Muscle of arm (tissue), 1 donor: ENCODE measurements at regions not wholly inside any gene's neighbourhood (a gene's known extent, or its start where the extent isn't known, plus 50 kb on each side); places are given as distances from the start of the nearest gene placed in this dataset.

Experiments
- DNase-seq: peaks from one replicate; pipeline ENCODE4 v3.0.0-alpha.2; 2013

DNA sequence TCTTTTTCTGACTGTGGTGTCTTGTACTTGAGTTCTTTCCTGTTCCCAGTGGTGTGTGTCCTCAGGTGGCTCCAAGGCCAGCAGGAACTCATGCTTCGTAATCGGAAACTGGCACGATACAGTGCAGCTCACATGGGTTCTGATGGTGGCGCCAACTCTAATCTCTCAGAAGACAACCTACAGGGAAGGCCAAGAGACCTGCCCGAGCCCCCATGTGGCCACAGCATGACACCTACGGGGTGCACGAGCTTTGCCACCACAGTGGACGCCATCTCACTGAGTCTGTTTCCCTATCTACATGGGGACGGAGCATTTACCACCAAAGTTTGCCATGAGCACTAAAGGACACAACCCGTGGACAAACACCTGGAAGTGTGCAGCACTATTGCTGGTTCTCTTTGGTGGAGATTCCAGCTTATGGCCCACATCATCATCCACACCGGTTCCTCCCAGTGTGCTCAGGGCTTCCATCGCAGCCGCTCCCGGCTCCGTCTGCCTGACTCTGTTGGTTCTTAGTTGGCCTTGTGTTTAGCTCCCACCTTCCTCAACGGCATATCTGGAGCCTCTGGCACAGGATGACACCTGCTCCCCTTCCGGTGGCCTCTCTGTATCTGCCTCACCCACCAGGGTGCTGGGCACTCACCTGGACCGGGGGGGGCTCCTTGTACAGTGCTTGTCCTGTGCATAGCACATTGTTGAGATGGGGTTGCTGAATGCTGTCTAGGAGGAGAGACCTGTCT is 586.6 kb upstream of the MKI67 start:
- peak; percentile 19 for DNase-seq

DNA sequence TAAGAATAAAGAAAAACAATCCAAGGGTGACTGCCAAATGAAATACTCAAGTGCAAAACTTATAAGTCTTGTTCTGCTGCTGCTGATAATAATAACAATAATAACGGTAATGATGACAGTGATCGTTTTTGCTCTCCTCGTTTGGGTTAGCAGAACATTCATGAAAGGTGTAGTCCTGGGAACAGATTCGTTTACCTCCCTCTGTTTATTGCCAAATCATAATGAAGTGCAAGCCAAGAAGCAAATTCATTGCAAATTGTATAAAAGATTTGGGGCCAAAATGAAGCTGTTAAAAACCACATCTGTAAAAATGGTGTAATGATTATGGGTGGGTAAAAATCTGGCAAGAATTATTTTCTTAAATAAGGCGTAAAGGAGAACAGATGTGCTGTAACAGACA is 587.2 kb upstream of the MKI67 start:
- DNase-seq, result peak; percentile 52

DNA sequence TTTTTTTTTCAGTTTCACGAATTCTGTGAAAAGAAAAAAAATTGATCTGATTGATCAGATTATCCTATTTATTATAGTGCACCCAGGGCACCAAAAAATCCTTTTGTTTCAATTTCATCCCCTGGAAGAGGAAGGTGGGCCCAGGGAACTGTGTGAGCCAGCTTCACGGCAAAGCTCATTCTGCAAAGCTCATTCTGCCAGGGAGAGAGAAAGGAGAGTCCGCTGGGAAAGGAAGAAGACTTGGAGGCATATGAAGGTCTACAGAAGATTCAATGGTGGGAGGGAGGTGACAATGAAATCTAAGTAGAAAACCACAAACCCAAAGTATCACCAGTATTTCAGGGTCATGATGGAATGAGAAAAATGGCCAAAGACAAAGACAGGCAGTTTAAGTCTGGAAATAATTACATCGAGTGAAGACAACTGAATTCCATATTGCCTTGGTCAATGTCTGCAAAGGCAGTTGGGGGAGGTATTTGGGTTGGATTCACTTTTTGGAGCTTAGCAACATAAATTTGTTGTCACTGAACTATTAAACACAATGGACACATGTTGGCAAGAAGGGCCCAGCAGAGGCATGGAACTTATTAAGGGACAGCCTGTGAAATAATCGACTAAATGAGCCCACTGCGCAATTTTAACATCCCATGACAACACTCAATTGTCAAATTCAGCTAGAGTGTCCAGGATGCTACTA is 587.8 kb upstream of the MKI67 start:
- peak; percentile 92 for DNase-seq

DNA sequence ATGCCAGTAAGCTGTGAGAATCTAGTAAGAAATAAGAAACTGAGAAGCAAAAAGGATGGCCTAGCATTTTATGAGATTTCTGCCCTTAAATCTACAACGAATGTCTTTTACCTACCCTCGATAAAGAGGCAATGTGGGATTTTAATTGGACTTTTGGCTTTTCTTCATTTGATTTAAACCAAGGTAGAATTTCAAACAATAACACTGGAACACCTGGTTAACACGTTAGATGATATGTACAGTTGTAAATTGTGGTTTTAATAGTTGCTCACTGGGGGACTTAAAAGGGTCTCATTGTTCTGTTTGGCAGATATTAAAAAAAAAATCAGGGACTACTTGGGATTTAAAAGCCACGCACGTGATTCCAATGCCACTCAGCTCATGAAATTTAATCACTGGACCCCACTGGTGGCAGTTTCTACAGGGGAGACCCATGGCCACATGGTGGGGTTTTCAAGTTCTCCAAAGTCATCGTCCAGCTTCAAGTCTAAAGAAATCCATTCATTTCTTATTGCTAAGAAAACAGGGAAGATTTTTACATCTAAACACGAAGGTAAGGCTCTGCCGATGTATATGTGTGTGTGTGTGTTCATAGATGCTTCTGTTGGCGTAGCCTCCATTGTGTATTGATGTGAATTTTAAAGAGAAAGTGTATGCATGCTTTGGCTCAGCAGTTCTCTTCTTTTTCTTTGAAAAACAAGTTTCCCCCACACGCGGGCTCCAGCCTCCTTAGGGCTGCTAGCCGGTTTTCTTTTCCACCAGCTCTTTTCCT is 588.6 kb upstream of the MKI67 start:
- DNase-seq, result peak; percentile 33

DNA sequence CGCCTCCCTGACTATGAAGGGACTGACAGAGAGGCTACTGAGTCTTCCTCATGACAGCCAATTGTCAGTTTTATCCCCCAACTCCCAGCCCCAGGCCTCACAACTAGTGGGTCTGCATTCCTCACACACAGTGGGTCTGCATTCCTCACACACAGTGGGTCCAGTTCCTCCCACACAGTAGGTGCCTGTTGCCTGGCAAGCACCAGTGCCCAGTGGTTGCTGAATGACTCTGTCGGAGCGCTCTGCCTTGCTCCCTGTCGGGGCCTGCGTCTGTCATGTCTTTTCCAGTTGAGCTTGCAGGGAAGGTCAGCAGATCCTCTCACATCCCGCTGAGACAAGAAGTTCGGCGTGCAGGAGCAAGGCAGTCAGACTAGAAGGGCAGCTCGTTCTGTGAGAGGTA is 590.0 kb upstream of the MKI67 start:
- DNase-seq, result no peak

DNA sequence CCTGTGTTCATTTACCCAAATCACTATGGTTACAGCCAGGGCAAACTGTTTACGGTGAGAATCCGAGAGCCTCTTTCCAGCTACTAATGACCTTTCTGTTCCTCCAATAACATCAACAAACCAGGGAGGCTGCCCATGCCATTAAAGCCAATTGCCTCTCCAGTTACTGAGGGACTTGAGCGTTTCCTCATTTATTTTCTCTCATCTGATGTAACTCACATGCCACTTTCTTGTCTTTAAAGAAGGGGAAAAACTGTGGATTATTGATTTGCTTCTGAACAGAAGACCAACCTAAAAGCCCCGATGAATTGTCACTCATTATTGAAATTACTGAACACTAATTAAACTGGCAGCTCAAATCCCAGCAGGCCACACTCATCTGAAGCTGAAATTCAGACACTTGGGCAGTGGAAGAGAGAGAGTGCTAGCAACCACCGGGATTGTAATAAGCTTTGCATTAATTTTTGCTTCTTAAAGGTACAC is 595.8 kb upstream of the MKI67 start:
- no peak for DNase-seq

DNA sequence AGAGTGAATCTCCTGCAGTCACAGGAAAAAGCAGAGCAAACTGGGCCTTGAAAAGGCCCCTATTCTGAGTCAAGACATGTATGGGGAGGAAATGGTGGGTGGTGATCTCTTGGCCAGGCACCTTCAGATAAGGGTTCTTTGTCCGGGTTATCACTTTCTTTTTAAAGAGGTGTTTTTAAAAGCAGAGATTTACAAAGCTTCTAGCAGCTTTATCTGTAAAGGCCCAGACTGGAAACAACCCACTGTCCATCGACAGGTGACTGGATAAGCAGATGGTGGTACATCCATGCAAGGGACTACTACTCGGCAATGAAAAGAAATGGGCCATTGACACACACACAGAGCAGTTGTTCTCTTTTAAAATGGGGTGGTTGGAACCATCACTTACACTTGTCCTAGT is 596.7 kb upstream of the MKI67 start:
- DNase-seq, result no peak

DNA sequence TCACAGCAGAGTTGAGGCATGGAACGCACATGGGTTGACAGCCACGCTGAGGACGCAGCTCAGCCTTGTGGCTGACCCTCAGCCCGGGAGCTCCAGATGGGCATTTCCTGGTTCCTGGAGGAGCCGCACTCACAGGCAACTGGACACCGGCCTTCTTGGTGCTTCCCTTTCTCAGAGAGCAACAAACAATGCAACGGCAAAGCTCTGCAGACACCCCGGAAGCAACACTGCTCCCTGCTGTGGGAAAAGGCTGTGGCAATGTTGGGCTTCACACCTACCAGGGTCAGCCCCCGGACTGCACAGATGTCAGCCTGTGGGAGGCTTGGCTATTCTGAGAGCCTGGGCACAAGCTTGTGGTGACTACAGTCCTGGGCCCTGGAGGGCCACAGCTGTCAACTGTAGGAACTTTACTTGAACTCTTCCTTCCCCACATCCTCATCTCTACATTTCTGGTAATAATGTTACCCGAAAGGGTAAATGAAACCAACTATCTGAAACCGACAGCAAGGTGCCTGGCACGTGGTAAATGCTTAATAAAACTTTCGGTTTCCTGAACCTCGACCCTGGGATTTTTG is 597.5 kb upstream of the MKI67 start:
- DNase-seq, result no peak

DNA sequence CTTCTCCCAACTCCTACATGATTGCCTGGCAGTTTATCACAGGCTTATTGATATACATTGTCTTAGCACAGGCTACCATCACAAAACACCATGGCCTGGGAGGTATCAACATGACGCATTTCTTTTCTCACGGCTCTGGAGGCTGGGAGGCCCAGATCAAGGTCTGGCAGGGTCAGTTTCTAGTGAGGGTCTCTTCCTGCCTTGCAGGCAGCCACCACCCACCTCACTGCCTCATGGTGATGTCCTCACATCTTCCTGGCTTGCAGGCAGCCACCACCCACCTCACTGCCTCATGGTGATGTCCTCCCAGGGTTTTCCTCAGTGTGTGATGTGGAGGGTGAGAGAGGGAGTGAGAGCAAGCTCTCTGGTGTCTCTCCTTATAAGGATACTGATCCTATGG is 599.3 kb upstream of the MKI67 start:
- DNase-seq, result no peak

DNA sequence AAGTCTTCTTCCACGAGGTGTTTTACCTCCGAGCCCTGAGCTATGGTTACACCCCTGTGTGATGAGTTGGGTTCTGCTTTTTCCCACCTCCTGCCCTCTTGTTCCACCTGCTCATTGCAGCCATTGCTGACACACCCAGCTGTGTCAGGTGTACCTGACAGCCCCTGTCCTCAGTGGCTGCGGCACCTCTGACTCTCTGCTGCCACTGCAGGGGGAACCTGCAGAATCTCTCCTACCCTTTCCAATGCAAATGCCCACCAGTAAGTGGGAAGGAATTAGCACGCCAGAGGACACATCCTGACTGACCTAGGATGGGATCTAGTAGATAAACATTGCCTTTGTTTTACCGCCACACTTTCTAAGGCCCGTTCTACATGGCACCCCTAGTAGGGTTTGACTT is 600.9 kb upstream of the MKI67 start:
- DNase-seq, result no peak

DNA sequence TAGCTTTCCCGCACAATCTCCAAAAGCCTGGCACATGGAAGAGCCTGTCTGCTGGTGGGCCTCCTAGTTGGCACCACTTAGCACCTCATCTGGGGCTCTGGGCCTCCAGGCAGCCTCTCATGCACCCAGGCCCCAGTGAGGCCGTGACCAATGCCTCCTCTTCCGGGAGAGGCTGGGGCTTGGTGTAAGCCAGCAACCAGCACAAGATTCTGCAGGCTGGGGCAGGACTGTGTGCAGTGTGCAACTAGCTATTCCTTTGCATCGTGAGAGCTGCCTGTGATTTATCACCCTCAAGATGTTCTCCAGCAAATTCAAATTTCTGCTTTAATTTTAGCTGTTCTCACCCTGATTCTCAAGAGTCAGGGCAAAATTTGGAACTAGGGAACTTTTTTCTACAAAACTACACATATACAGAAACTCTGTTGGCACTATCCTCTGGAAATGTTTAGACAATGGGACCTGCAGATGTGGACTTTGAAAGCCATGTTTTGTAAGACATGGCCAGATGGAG is 603.7 kb upstream of the MKI67 start:
- no peak for DNase-seq

DNA sequence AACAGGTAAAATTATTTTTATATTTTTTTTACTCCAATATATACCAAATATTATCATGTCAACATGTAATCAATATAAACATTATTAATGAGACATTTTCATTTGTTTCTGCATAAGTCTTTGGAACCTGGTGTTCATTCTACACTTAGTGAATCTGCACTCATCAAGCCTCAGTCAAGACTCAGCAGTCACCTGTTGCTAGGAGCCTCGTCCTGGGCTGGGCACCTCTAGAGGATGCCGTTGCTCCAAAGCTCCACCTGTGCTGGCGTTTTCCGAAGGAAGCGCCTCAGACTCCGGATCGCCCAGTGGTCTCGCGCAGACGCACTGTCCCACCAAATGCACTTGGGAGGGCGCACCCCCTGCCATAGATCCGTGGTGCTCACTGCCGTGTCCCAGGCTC is 604.7 kb upstream of the MKI67 start:
- no peak for DNase-seq

DNA sequence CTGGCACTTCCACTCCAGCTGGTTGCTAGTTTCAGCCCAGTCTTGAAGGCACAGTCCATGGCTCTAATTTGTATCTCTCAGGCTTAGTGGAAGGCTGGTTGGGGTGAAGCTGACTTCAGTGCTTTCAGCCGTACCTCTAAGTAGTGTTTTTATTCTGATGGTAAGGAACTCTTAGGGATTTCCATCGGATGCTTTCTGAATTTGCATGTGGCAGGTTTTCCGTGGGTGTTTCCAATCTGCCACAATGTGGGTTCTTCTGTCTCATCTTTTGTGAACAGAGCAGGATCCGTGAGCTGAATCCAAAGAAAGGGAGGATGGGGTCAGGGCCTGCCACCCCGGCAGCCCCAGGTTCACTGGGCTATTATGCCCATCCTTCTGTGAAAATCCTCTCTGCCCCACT is 607.9 kb upstream of the MKI67 start:
- DNase-seq, result no peak

DNA sequence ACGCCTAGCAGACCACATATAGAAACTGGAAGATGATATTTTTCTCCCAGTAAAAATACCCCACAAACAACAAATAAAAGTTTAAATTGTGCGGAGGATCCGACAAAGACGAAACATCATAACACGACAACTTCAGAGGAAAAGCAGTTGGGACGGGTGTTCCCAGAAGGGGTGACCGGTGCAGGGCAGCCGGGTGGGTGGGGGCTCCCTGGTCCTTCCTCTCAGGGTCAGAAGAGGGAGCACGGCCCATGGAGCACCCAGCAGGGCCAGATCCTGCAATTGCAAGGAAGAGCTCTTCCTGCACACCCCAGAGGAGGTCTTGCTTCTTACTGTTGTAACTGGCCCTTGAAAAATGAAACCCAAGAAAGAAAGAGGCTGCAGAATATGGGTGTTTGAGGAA is 608.5 kb upstream of the MKI67 start:
- no peak for DNase-seq

DNA sequence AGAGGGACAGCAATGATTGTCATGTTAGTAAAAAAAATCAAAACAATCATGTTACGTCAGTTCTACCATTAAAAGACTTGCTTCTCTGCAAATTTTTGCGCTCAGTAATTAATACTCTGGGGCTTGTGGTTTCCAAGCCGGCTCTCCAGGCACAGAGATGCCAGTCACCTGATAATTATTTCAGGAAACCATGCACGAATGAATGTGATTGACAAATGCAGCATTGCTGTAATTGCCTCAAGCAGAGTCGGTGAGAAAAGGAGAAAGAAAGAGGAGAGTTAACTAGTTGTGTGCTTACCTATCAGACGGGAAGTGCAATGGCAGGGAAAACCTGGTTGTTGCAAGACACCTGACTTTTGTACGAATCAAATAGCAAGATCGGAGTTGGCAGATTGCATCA is 609.8 kb upstream of the MKI67 start:
- no peak for DNase-seq

DNA sequence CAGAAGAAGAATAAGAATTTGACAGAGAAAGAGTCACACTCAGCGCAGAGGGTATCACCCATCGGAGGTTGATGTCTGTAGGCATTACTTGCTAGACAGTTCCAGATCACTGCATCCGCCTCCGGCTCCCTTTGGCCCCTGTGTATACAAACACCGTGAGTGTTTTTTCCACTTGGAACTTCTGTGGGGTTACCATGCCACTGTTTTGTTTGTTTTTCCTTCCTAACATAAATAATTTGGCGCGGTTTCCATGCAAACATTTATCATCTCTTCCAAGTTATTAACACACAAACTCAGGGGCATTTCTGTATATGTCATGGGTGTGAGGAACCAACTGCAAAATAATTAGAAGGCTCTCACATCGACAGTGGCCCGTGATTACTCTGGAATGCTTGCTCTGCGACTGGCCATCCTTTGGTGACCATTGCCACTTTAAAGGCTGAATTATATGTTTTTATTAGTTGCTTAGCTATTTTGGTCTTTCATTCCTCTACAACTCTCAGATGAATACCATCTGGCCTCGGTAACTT is 612.2 kb upstream of the MKI67 start:
- no peak for DNase-seq

DNA sequence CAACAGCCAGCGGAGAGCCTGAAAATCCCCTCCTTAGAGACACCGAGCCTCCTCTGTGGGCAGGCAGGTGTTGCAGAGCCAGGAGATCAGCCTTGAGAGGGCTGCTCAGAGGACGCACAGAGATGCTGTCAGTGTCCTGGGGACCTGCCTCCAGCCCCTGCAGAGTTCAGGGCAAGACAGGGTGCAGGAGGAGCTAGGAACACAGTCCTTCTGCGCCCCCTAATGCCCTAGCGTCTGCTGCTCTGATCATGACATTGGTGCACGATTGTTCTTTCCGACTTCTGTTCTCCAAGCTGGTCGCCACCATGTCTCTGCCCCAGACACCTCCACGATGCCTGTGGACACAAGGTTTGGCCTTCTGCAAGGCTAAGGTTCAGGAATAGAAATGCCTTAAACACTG is 613.7 kb upstream of the MKI67 start:
- no peak for DNase-seq

DNA sequence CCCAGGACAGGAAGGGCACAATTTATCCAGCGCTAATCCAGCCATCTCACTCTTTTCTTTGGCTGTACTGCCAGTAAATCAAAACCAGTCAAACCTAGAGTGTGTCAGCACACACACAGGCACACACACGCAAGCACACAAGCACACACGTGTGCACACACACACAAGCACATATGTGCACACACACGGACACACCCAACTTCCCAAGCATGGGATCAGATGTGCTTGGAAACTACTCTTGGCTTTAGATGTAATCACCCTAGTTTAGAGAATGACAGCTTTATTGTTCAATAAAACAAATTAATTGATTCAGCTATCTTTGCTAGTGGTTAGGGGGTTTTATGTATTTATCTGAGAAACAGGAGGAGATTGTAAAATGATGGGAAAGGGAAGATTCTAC is 615.0 kb upstream of the MKI67 start:
- DNase-seq, result no peak

DNA sequence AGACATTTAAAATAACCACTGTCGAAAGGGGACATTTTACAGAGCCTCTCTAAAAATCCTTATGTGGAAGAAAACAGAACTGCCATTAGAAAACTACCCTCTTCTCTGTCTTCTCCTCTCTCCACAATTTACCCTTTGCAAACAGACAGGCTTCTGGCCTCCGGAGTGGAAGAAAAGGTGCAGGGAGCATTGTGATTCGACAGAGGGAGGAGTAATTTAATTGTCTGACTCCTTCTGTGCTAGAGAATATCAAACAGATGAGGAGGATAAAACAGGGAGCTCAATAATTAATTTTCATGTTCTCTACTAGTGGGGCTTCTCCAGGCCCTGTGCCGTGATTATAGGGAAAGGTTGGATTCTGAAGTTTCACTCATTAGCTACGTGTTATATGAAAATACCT is 615.5 kb upstream of the MKI67 start:
- DNase-seq, result no peak

DNA sequence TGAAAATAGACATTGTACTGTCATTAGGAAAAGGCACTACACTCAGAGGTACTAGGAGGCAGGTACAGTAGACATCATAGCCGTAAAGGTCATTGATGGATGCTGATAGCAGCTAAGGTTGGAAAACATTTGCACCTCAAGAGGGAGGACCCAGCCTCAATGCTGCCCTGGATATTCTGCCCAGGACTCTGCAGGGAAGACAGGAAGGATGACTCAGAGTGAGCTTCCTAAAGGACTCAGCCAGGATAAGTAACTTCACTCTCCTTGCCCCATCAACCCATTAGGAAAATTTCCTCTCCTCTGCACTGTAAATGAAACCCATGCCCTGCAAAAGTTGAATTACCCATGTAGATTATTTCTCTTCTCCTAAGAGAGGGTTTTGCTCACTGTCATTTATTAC is 617.9 kb upstream of the MKI67 start:
- DNase-seq, result no peak

DNA sequence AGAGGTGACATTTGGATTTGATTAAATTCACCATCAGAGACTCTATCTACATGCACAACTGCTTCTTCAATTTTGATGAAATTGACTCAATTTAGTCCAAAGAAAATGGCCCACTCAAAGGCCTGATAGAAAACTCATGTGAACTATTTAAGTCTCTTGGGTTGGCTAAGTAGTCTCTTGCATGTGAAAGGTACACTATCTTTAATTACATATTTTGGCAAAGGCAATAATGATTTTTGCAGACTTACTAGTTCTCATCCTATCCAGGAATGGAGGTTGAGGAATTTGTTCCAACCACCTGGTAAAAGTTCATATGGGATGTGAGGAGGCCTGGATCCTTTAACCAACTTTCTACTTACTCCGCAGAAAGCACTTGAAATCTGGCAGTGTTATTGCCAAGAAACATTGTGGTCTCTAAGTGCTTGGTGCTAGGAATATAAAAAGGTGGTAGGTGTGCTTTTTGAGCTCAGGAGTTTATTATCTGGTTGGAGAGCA is 618.6 kb upstream of the MKI67 start:
- DNase-seq, result peak; percentile 55
